Breast epithelium (tissue), 4 donors: ENCODE measurements at regions not wholly inside any gene's neighbourhood (a gene's known extent, or its start where the extent isn't known, plus 50 kb on each side); places are given as distances from the start of the nearest gene placed in this dataset.

Source experiments
- DNase-seq, 2 donors: peaks; one replicate each; pipeline ENCODE4 v3.0.0-alpha.2; 2019; ENCODE audit warnings: low spot score in 2 of 2
- H3K27ac ChIP-seq, 2 donors: fragments of 200-600 bp; sonication (generic) in 1 of 2; one replicate each; pipeline ENCODE4 v1.5.1; 2016 to 2019; ENCODE audit warnings: mild to moderate bottlenecking in 1 of 2
- H3K27me3 ChIP-seq, 2 donors: fragments of 200-600 bp; sonication (generic) in 1 of 2; one replicate each; pipeline versions ENCODE4 v1.5.1 to v1.6.0; 2017 to 2019; ENCODE audit warnings: control low read depth in 1 of 2, mild to moderate bottlenecking in 1 of 2
- H3K36me3 ChIP-seq: fragments of 200-600 bp; one replicate; pipeline ENCODE4 v1.5.1; 2019
- H3K4me1 ChIP-seq, 2 donors: fragments of 200-600 bp; sonication (generic); one replicate each; pipeline ENCODE4 v1.5.1; 2016 to 2019; ENCODE audit warnings: control low read depth in 1 of 2
- H3K4me3 ChIP-seq, 3 donors: fragments of 200-600 bp; sonication (generic); 1 replicate in 2 of 3; 2 replicates in 1 of 3; pipeline ENCODE4 v1.5.1; 2016 to 2019; ENCODE audit warnings: mild to moderate bottlenecking in 3 of 3, moderate library complexity in 2 of 3
- H3K9me3 ChIP-seq, 2 donors: fragments of 200-600 bp; sonication (generic) in 1 of 2; one replicate each; pipeline ENCODE4 v1.5.1; 2016 to 2019; ENCODE audit warnings: control low read depth in 1 of 2
- POLR2A ChIP-seq: fragments of 450-650 bp; IDR thresholded peaks from one replicate; pipeline ENCODE4 v1.6.1; 2016; ENCODE audit warnings: antibody characterized with exemption, mild to moderate bottlenecking, moderate library complexity
- POLR2AphosphoS5 ChIP-seq, 3 donors: sonication (generic); formaldehyde crosslinking; IDR thresholded peaks; one replicate each; pipeline ENCODE4 v1.6.1; 2017; ENCODE audit warnings: antibody characterized with exemption in 3 of 3
- intact Hi-C: fragments of 100-400 bp; cut with DNase I; formaldehyde crosslinking; loops from one replicate; pipeline ENCODE4 v1.15.1; 2023; ENCODE audit warnings: low total_unique reads
- TF ChIP-seq, protein P1 (sequence below), 3 donors: fragments of 450-650 bp; IDR thresholded peaks; one replicate each; pipeline ENCODE4 v1.5.1; 2016 to 2017; ENCODE audit warnings: antibody characterized with exemption in 3 of 3, mild to moderate bottlenecking in 3 of 3, moderate library complexity in 3 of 3

GRCh38 chr3:161991901-161992540 lies 495.4 kb downstream of the OTOL1 start:
- TF ChIP-seq POLR2AphosphoS5 (IDR thresholded peaks at IDR 0.05), result no peak
- TF ChIP-seq, protein P1, sequence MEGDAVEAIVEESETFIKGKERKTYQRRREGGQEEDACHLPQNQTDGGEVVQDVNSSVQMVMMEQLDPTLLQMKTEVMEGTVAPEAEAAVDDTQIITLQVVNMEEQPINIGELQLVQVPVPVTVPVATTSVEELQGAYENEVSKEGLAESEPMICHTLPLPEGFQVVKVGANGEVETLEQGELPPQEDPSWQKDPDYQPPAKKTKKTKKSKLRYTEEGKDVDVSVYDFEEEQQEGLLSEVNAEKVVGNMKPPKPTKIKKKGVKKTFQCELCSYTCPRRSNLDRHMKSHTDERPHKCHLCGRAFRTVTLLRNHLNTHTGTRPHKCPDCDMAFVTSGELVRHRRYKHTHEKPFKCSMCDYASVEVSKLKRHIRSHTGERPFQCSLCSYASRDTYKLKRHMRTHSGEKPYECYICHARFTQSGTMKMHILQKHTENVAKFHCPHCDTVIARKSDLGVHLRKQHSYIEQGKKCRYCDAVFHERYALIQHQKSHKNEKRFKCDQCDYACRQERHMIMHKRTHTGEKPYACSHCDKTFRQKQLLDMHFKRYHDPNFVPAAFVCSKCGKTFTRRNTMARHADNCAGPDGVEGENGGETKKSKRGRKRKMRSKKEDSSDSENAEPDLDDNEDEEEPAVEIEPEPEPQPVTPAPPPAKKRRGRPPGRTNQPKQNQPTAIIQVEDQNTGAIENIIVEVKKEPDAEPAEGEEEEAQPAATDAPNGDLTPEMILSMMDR (IDR thresholded peaks at IDR 0.05), result no peak
- no peak for TF ChIP-seq POLR2A
- Histone ChIP-seq H3K4me1 (no peaks in the 10 kb centered on the region), H3K9me3 (no peaks in the 10 kb centered on the region), H3K27me3 (no peaks in the 10 kb centered on the region), H3K36me3 (no peaks in the 10 kb centered on the region), H3K4me3 (no peak overlapping the region), H3K27ac (no peak overlapping the region)
- intact Hi-C loops, result no loop called here
- DNase-seq, result no peak

GRCh38 chr3:161999846-162000245 lies 503.2 kb downstream of the OTOL1 start:
- no peak for TF ChIP-seq POLR2AphosphoS5 (IDR thresholded peaks at IDR 0.05)
- TF ChIP-seq, protein P1 (IDR thresholded peaks at IDR 0.05), result no peak
- no peak for TF ChIP-seq POLR2A
- H3K27ac ChIP-seq, result no peak overlapping the region
- no peaks in the 10 kb centered on the region for H3K27me3 ChIP-seq
- H3K4me1 ChIP-seq, result no peaks in the 10 kb centered on the region
- intact Hi-C loops, result no loop called here
- no peak for DNase-seq
- peaks cover 4 to 43% of the 10 kb centered on the region in 2 donors for H3K9me3 ChIP-seq
- H3K36me3 ChIP-seq, result peaks cover 3% of the 10 kb centered on the region
- no peak overlapping the region for H3K4me3 ChIP-seq

DNA sequence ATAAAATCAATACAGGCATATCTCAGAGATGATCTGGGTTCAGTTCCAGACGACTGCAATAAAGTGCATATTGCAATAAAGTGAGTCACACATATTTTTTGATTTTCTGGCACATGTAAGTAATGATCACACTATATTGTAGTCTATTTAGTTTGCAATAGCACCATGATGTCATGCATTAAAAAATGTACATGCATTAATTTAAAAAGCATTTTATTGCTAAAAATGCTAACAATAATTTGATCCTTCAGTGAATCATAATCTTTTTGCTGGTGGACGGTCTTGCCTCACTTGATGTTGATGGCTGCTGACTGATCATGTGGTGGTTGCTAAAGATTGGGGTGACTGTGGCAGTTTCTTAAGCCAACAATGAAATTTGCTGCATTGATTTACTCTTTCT lies 511.1 kb downstream of the OTOL1 start:
- TF ChIP-seq, protein P1 (IDR thresholded peaks at IDR 0.05), result no peak
- no peak for TF ChIP-seq POLR2A
- TF ChIP-seq POLR2AphosphoS5 (IDR thresholded peaks at IDR 0.05), result no peak
- H3K36me3 ChIP-seq, result peaks cover 4% of the 10 kb centered on the region
- no peaks in the 10 kb centered on the region for H3K27me3 ChIP-seq
- no peaks in the 10 kb centered on the region for H3K9me3 ChIP-seq
- intact Hi-C loops, result no loop called here
- no peak overlapping the region for H3K27ac ChIP-seq
- no peak for DNase-seq
- H3K4me1 ChIP-seq, result no peaks in the 10 kb centered on the region
- H3K4me3 ChIP-seq, result no peak overlapping the region

DNA sequence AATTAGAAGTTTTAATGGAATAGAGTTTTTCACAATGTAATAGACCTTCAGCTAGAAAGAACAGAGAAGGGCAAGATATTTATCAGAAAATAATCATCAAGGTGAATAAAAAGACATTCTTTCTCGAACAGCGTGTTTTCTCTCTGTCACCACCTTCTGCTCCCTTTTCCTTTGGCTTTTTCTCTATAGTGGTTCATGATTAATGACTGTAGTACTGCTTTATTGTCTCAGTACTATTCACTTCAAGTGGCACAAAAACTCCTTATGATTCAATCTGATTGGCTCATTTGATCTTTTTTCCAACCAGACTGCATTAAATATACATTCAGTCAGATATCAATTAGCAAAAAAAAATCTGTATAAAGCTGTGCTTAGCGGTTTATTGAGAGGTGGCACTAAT lies 516.0 kb downstream of the OTOL1 start:
- intact Hi-C loops, result no loop called here
- H3K27ac ChIP-seq, result no peak overlapping the region
- no peak for DNase-seq
- H3K4me3 ChIP-seq, result no peak overlapping the region
- H3K36me3 ChIP-seq, result no peaks in the 10 kb centered on the region
- TF ChIP-seq POLR2A, result no peak
- TF ChIP-seq, protein P1 (IDR thresholded peaks at IDR 0.05), result no peak
- TF ChIP-seq POLR2AphosphoS5 (IDR thresholded peaks at IDR 0.05), result no peak
- H3K4me1 ChIP-seq, result no peaks in the 10 kb centered on the region
- no peaks in the 10 kb centered on the region for H3K27me3 ChIP-seq
- H3K9me3 ChIP-seq, result no peaks in the 10 kb centered on the region

DNA sequence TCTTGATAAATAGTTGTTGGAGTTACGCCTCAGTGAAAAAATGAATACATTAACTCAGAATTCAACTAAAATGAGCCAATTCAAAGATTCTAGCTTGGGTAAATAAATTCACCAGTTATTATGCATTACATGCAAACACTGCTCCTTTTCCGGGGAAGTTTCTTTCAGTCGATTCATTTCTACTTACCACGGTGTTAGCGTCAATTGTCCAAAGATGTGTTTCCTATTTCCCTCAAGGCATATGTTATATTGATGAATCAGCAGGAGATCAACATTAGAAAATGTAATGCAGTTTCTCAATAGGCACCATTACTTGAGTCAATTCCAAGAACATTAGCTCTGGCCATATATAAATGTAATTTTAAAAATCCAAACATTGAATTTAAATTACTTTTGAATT lies 517.7 kb downstream of the OTOL1 start:
- no peaks in the 10 kb centered on the region for H3K36me3 ChIP-seq
- no peaks in the 10 kb centered on the region for H3K4me1 ChIP-seq
- no peak overlapping the region for H3K27ac ChIP-seq
- no peak for DNase-seq
- H3K4me3 ChIP-seq, result no peak overlapping the region
- intact Hi-C loops, result no loop called here
- H3K9me3 ChIP-seq, result no peaks in the 10 kb centered on the region
- no peaks in the 10 kb centered on the region for H3K27me3 ChIP-seq
- TF ChIP-seq, protein P1 (IDR thresholded peaks at IDR 0.05), result no peak
- TF ChIP-seq POLR2A (no peak), POLR2AphosphoS5 (IDR thresholded peaks at IDR 0.05) (no peak)
